Calu3 (cell line): ENCODE measurements at regions not wholly inside any gene's neighbourhood (a gene's known extent, or its start where the extent isn't known, plus 50 kb on each side); places are given as distances from the start of the nearest gene placed in this dataset.

ENCODE experiments used
- BruUV-seq: library from RNA; stranded (reverse); fragments of 400-500 nt; replicated peaks from 2 replicates; lab custom pipeline; 2021; lab: Mats Ljungman, UMichigan
- CTCF ChIA-PET: fragments of 300-600 bp; sonication (Branson Sonifier 250); formaldehyde crosslinking; loops from one replicate; lab custom pipeline; 2022; ENCODE audit warnings: antibody characterized with exemption; lab: Charles Lee
- DNase-seq: peaks from one replicate; pipeline ENCODE4 v3.0.0; 2022
- H3K27ac Mint-ChIP-seq: one replicate; pipeline ENCODE4 v1.8.0; 2022; ENCODE audit warnings: mixed read lengths; ENCODE audit not compliant: unreplicated experiment
- H3K27me3 Mint-ChIP-seq: one replicate; pipeline ENCODE4 v1.8.0; 2022; ENCODE audit warnings: mixed read lengths; ENCODE audit not compliant: unreplicated experiment
- H3K36me3 Mint-ChIP-seq: one replicate; pipeline ENCODE4 v1.8.0; 2022; ENCODE audit warnings: mild to moderate bottlenecking, moderate library complexity, mixed read lengths; ENCODE audit not compliant: insufficient read depth, unreplicated experiment
- H3K4me1 Mint-ChIP-seq: one replicate; pipeline ENCODE4 v1.8.0; 2022; ENCODE audit warnings: mild to moderate bottlenecking, low read depth, mixed read lengths; ENCODE audit not compliant: unreplicated experiment
- H3K4me3 Mint-ChIP-seq: one replicate; pipeline ENCODE4 v1.8.0; 2022; ENCODE audit warnings: mild to moderate bottlenecking, low read depth, moderate library complexity, mixed read lengths; ENCODE audit not compliant: unreplicated experiment
- H3K9me3 Mint-ChIP-seq: one replicate; pipeline ENCODE4 v1.8.0; 2022; ENCODE audit warnings: low read depth, mixed read lengths; ENCODE audit not compliant: unreplicated experiment
- CTCF ChIP-seq: fragments of 200-600 bp; IDR thresholded peaks from one replicate; pipeline ENCODE4 v1.8.0; 2022; ENCODE audit warnings: antibody characterized with exemption; ENCODE audit not compliant: unreplicated experiment
- intact Hi-C: fragments of 100-400 bp; cut with micrococcal nuclease; formaldehyde crosslinking; loops from one replicate; pipeline ENCODE4 v1.10.0; 2022; ENCODE audit not compliant: unreplicated experiment

GRCh38 chr13:65881561-65882155 lies 1348.5 kb downstream of the PCDH9 start:
- TF ChIP-seq CTCF: no peak
- Mint-ChIP-seq H3K27ac (no peak overlapping the region), H3K4me1 (no peaks in the 10 kb centered on the region), H3K27me3 (no peaks in the 10 kb centered on the region), H3K36me3 (no peaks in the 10 kb centered on the region), H3K9me3 (no peaks in the 10 kb centered on the region), H3K4me3 (no peak overlapping the region)
- BruUV-seq: no TSS peak
- CTCF ChIA-PET: no interaction called here
- no peak for DNase-seq
- intact Hi-C loops: no loop called here

- Mint-ChIP-seq H3K27me3 (no peaks in the 10 kb centered on the region), H3K4me3 (no peak overlapping the region), H3K36me3 (no peaks in the 10 kb centered on the region), H3K4me1 (no peaks in the 10 kb centered on the region), H3K9me3 (no peaks in the 10 kb centered on the region), H3K27ac (no peak overlapping the region)
- DNase-seq: no peak
- BruUV-seq: no TSS peak
- TF ChIP-seq CTCF: no peak
- intact Hi-C loops: no loop called here
- CTCF ChIA-PET: no interaction called here
These were observed 1355.1 kb downstream of the PCDH9 start for GRCh38 chr13:65875031-65875430.

DNA sequence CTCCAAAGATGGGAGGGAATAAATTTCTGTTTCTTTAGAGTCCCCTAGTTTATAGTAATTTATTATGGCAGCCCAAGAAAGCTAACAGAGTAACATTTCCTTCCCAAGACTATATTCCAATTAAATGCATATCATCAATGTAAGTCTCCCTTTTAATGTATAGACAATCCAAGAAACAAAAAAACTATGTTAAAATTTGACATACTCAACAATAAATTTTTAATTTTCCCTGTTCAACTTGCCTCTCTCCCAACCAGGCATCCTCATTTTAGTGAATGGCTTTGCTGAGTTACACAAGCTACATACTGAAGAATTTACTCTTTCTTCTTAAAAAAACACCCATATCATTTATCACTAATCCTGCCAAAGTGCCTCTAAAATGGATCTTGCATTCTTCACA lies 1357.7 kb downstream of the PCDH9 start:
- CTCF ChIA-PET: no interaction called here
- no TSS peak for BruUV-seq
- no peak for DNase-seq

GRCh38 chr13:65868884-65869283 lies 1361.3 kb downstream of the PCDH9 start:
- CTCF ChIA-PET: no interaction called here
- intact Hi-C loops: no loop called here
- no TSS peak for BruUV-seq
- Mint-ChIP-seq H3K4me1 (no peaks in the 10 kb centered on the region), H3K36me3 (no peaks in the 10 kb centered on the region), H3K27me3 (no peaks in the 10 kb centered on the region), H3K9me3 (peaks cover 2% of the 10 kb centered on the region), H3K27ac (no peak overlapping the region), H3K4me3 (no peak overlapping the region)
- TF ChIP-seq CTCF: no peak
- DNase-seq: no peak

More for the DNA sequence above, 1357.7 kb downstream of the PCDH9 start:
- no peaks in the 10 kb centered on the region for H3K9me3 Mint-ChIP-seq
- no peaks in the 10 kb centered on the region for H3K27me3 Mint-ChIP-seq
- no peak overlapping the region for H3K4me3 Mint-ChIP-seq
- no peaks in the 10 kb centered on the region for H3K4me1 Mint-ChIP-seq
- intact Hi-C loops: no loop called here
- H3K27ac Mint-ChIP-seq: no peak overlapping the region
- no peaks in the 10 kb centered on the region for H3K36me3 Mint-ChIP-seq
- TF ChIP-seq CTCF: no peak
